HepG2 (cell line): ENCODE measurements at regions not wholly inside any gene's neighbourhood (a gene's known extent, or its start where the extent isn't known, plus 50 kb on each side); places are given as distances from the start of the nearest gene placed in this dataset.

Experiments used
- ATAC-seq: fragments of 200-7000 bp; cut with Tn5 transposase; 3 replicates; pipeline ENCODE4 v1.9.1; 2020; ENCODE audit warnings: mild to moderate bottlenecking, moderate library complexity
- BruUV-seq: library from RNA; stranded (reverse); fragments of 400-500 nt; replicated peaks from 2 replicates; lab custom pipeline; 2021; lab: Mats Ljungman, UMichigan
- CTCF ChIA-PET: fragments of 300-600 bp; formaldehyde crosslinking; extraction: SDS; loops from one replicate; lab custom pipeline; 2021; ENCODE audit warnings: low total read pairs, inconsistent platforms, low intra/inter-chr PET ratio; lab: Yijun Ruan, JAX
- POLR2A ChIA-PET: fragments of 350-600 bp; sonication (Branson Sonifier 250); formaldehyde crosslinking; loops from one replicate; lab custom pipeline; 2020; ENCODE audit warnings: antibody characterized with exemption, inconsistent platforms; lab: Yijun Ruan, JAX
- DNase-seq: peaks from one replicate; pipeline ENCODE4 v3.0.0-alpha.2; 2015; ENCODE audit warnings: low spot score
- FAIRE-seq: peaks from 3 replicates; lab custom pipeline; 2011; peaks lifted over from hg19 to GRCh38; lab: Jason Lieb, UNC
- H2AFZ ChIP-seq: one replicate; pipeline ENCODE4 v1.6.1; 2011; ENCODE audit warnings: low read length, inconsistent platforms
- H3K27ac ChIP-seq: fragments of 300-600 bp; 3 replicates; pipeline ENCODE4 v1.8.0; 2011; ENCODE audit warnings: mixed run types, mild to moderate bottlenecking, mixed read lengths, low read length, inconsistent platforms; ENCODE audit not compliant: insufficient read depth; ENCODE audit errors: extremely low read length
- H3K27me3 ChIP-seq, 2 experiments: fragments of 200-600 bp in 1 of 2; 2 replicates in 1 of 2; 3 replicates in 1 of 2; pipeline versions ENCODE4 v1.6.0 to v1.8.0; 2011; ENCODE audit warnings: low read length in 2 of 2, mild to moderate bottlenecking in 2 of 2, moderate library complexity in 2 of 2, inconsistent platforms in 1 of 2; ENCODE audit not compliant: insufficient read depth in 2 of 2, control insufficient read depth in 1 of 2
- H3K36me3 ChIP-seq, 2 experiments: fragments of 200-600 bp in 1 of 2; replicated peaks in 1 of 2; 2 replicates in 1 of 2; 3 replicates in 1 of 2; pipeline versions ENCODE4 v1.5.1 to v1.8.0; 2011; ENCODE audit warnings: low read length in 2 of 2, inconsistent platforms in 1 of 2; ENCODE audit not compliant: insufficient read depth in 2 of 2, control insufficient read depth in 1 of 2
- H3K4me1 ChIP-seq: 2 replicates; pipeline ENCODE4 v1.5.1; 2012; ENCODE audit warnings: low read length, inconsistent platforms; ENCODE audit not compliant: insufficient read depth
- H3K4me2 ChIP-seq: 2 replicates; pipeline ENCODE4 v1.6.0; 2011; ENCODE audit warnings: low read depth, low read length, inconsistent platforms
- H3K4me3 ChIP-seq, 3 experiments: fragments of 200-600 bp in 1 of 3; sonication (generic), shearing (Covaris generic) in 1 of 3; replicated peaks in 1 of 3; 2 replicates each; pipeline ENCODE4 v1.5.1; 2011 to 2016; ENCODE audit warnings: low read length in 3 of 3, inconsistent platforms in 2 of 3, low read depth in 2 of 3, mild to moderate bottlenecking in 2 of 3, control low read depth in 1 of 3, mixed read lengths in 1 of 3; ENCODE audit not compliant: insufficient read depth in 1 of 3
- H3K79me2 ChIP-seq: one replicate; pipeline ENCODE4 v1.6.1; 2011; ENCODE audit warnings: low read length, inconsistent platforms; ENCODE audit not compliant: insufficient read depth
- H3K9ac ChIP-seq: 2 replicates; pipeline ENCODE4 v1.6.0; 2011; ENCODE audit warnings: mild to moderate bottlenecking, low read depth, low read length, inconsistent platforms; ENCODE audit not compliant: insufficient read depth
- H3K9me3 ChIP-seq: 2 replicates; pipeline ENCODE4 v1.5.1; 2012; ENCODE audit warnings: mild to moderate bottlenecking, low read length
- H4K20me1 ChIP-seq: 2 replicates; pipeline ENCODE4 v1.6.0; 2011; ENCODE audit warnings: inconsistent platforms, mild to moderate bottlenecking, low read length, moderate library complexity; ENCODE audit not compliant: insufficient read depth
- CEBPB ChIP-seq: IDR thresholded peaks from 2 replicates; pipeline ENCODE4 v1.6.1; 2011; ENCODE audit warnings: low read depth, low read length, improper control_type of control experiment, borderline replicate concordance
- CEBPG ChIP-seq: IDR thresholded peaks from 2 replicates; pipeline ENCODE4 v1.6.1; 2016
- CREBL2 ChIP-seq: sonication (generic); formaldehyde crosslinking; IDR thresholded peaks from 2 replicates; pipeline ENCODE4 v1.8.1; 2023; ENCODE audit warnings: missing genetic modification reagents, mild to moderate bottlenecking, borderline replicate concordance
- FOXP1 ChIP-seq, 2 experiments: fragments of 450-650 bp in 1 of 2; IDR thresholded peaks; 2 replicates each; pipeline ENCODE4 v1.6.1; 2017 to 2018; ENCODE audit warnings: antibody characterized with exemption in 1 of 2
- MAFG ChIP-seq: sonication (generic); formaldehyde crosslinking; IDR thresholded peaks from 2 replicates; pipeline ENCODE4 v1.5.1; 2020; ENCODE audit warnings: mild to moderate bottlenecking, missing genetic modification reagents
- MTERF4 ChIP-seq: sonication (generic); formaldehyde crosslinking; IDR thresholded peaks from 2 replicates; pipeline ENCODE4 v1.8.0; 2023; ENCODE audit warnings: mild to moderate bottlenecking, missing genetic modification reagents
- MXI1 ChIP-seq: IDR thresholded peaks from 3 replicates; pipeline ENCODE4 v1.6.1; 2012; ENCODE audit warnings: low read depth, low read length, inconsistent platforms, borderline replicate concordance
- XRCC5 ChIP-seq: fragments of 200-400 bp; formaldehyde crosslinking; optimal IDR thresholded peaks from 2 replicates; pipeline ENCODE3; 2017; ENCODE audit warnings: mild to moderate bottlenecking, low read length
- ZFP36 ChIP-seq: fragments of 150-350 bp; IDR thresholded peaks from 2 replicates; pipeline ENCODE4 v1.6.1; 2018; ENCODE audit warnings: borderline replicate concordance, low read length, low read depth; ENCODE audit not compliant: partially characterized antibody
- ZNF256 ChIP-seq: sonication (generic); formaldehyde crosslinking; conservative IDR thresholded peaks from 2 replicates; pipeline ENCODE4 v1.4.0; 2020; ENCODE audit warnings: missing genetic modification reagents
- ZNF274 ChIP-seq: sonication (generic); formaldehyde crosslinking; IDR thresholded peaks from 2 replicates; pipeline ENCODE4 v1.5.1; 2020; ENCODE audit warnings: mild to moderate bottlenecking, missing genetic modification reagents
- ZNF430 ChIP-seq: sonication (generic); formaldehyde crosslinking; IDR thresholded peaks from 2 replicates; pipeline ENCODE4 v1.9.0; 2021; ENCODE audit warnings: mild to moderate bottlenecking, missing genetic modification reagents
- ZNF432 ChIP-seq: sonication (generic); formaldehyde crosslinking; IDR thresholded peaks from 2 replicates; pipeline ENCODE4 v1.5.0; 2020; ENCODE audit warnings: missing genetic modification reagents, mild to moderate bottlenecking, borderline replicate concordance
- ZNF639 ChIP-seq: conservative IDR thresholded peaks from 2 replicates; pipeline ENCODE4 v1.6.1; 2018; ENCODE audit warnings: missing genetic modification reagents
- ZXDC ChIP-seq: sonication (generic); formaldehyde crosslinking; IDR thresholded peaks from 2 replicates; pipeline ENCODE4 v1.5.0; 2020; ENCODE audit warnings: mild to moderate bottlenecking, missing genetic modification reagents
- WGBS: methylation state at CpG from one replicate; pipeline ENCODE4 v1.1.6; 2017; ENCODE audit warnings: low lambda C conversion rate; 5-methylcytosine and 5-hydroxymethylcytosine counted together
- in situ Hi-C: cut with HindIII; loops from 2 replicates; pipeline ENCODE4 v1.10.0; 2017; ENCODE audit warnings: low pct_unique_long_range_greater_than_20kb; ENCODE audit not compliant: extremely low pct_ligation_motif_present
- intact Hi-C: fragments of 100-400 bp; cut with micrococcal nuclease; formaldehyde crosslinking; loops from one replicate; pipeline ENCODE4 v1.10.0; 2022; ENCODE audit not compliant: unreplicated experiment

- in situ Hi-C loops (no loop called here), intact Hi-C loops (no loop called here)
- H3K27me3 ChIP-seq = peaks cover 9 to 55% of the 10 kb centered on the region in 2 experiments
- DNase-seq = no peak
- no peak overlapping the region for H3K4me3 ChIP-seq
- POLR2A ChIA-PET = no interaction called here
- no peaks in the 10 kb centered on the region for H3K4me1 ChIP-seq
- H3K9me3 ChIP-seq = no peaks in the 10 kb centered on the region
- H3K79me2 ChIP-seq = no peaks in the 10 kb centered on the region
- H3K36me3 ChIP-seq = no peaks in the 10 kb centered on the region
- H2AFZ ChIP-seq = no peak overlapping the region
- H3K4me2 ChIP-seq = no peak overlapping the region
- FAIRE-seq = no peak
- BruUV-seq = no TSS peak
- 39% methylated on average over 11 of the region's 12 CpGs for WGBS
- no peak for ATAC-seq
- H4K20me1 ChIP-seq = no peaks in the 10 kb centered on the region
- H3K27ac ChIP-seq = no peak overlapping the region
- CTCF ChIA-PET = no interaction called here
- H3K9ac ChIP-seq = no peak overlapping the region
- TF ChIP-seq XRCC5 = no peak
- TF ChIP-seq ZNF432 (CRISPR knock-in tag) = no peak
- TF ChIP-seq, all 625 proteins: peak for 0
Measured at GRCh38 chr4:8727131-8727530, 134.6 kb downstream of the CPZ start.

- no TSS peak for BruUV-seq
- Histone ChIP-seq H3K9ac (no peak overlapping the region), H3K27me3 (peaks cover 9 to 58% of the 10 kb centered on the region in 2 experiments), H3K4me1 (no peaks in the 10 kb centered on the region), H3K27ac (no peak overlapping the region), H2AFZ (no peak overlapping the region), H3K4me3 (no peak overlapping the region), H3K9me3 (no peaks in the 10 kb centered on the region), H3K79me2 (no peaks in the 10 kb centered on the region), H3K36me3 (no peaks in the 10 kb centered on the region), H4K20me1 (no peaks in the 10 kb centered on the region), H3K4me2 (no peak overlapping the region)
- ChIA-PET CTCF (no interaction called here), POLR2A (no interaction called here)
- ATAC-seq (no peak; the same call in 2 of the 3 replicates), DNase-seq (no peak), FAIRE-seq (no peak)
- WGBS = 0% methylated on average over 2 of the region's 9 CpGs
- in situ Hi-C loops (no loop called here), intact Hi-C loops (no loop called here)
- TF ChIP-seq CREBL2 (CRISPR knock-in tag) (no peak), ZNF639 (CRISPR knock-in tag) (no peak), MAFG (CRISPR knock-in tag) (no peak), ZXDC (CRISPR knock-in tag) (no peak), MXI1 (no peak), CEBPG (CRISPR knock-in tag) (no peak), CEBPB (no peak), MTERF4 (CRISPR knock-in tag) (no peak), ZNF430 (CRISPR knock-in tag) (no peak), ZFP36 (no peak), FOXP1 (IDR thresholded peaks at IDR 0.05) (no peak), FOXP1 (CRISPR knock-in tag; IDR thresholded peaks at IDR 0.05) (no peak), ZNF274 (CRISPR knock-in tag) (no peak), ZNF256 (CRISPR knock-in tag) (no peak)
Measured at GRCh38 chr4:8726344-8726851, 133.8 kb downstream of the CPZ start.
